GM19463 (cell line): ENCODE measurements at regions not wholly inside any gene's neighbourhood (a gene's known extent, or its start where the extent isn't known, plus 50 kb on each side); places are given as distances from the start of the nearest gene placed in this dataset.

ENCODE experiments used
- ATAC-seq: cut with Tn5 transposase; IDR thresholded peaks from one replicate; pipeline ENCODE4 v1.9.1; 2021; ENCODE audit warnings: mild to moderate bottlenecking, moderate library complexity; ENCODE audit not compliant: unreplicated experiment

DNA sequence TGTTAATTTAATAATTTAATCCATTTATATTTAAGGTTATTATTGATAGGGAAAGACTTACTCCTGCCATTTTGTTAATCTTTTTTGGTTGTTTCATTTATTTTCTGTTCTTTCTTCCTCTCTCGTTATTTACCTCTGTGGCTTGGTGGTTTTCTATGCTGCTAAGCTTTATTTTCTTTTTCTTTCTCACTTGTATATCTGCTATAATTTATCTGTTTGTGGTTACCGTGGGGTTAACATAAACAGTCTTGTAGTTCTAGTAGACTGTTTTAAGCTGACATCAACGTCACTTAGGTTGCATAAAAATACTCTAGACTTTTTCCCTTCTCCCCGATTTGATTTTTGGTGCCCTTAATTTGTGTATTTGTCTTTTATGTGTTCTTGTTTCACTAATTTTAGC, 381.3 kb upstream of the SPTLC3 start:
- no peak for ATAC-seq

DNA sequence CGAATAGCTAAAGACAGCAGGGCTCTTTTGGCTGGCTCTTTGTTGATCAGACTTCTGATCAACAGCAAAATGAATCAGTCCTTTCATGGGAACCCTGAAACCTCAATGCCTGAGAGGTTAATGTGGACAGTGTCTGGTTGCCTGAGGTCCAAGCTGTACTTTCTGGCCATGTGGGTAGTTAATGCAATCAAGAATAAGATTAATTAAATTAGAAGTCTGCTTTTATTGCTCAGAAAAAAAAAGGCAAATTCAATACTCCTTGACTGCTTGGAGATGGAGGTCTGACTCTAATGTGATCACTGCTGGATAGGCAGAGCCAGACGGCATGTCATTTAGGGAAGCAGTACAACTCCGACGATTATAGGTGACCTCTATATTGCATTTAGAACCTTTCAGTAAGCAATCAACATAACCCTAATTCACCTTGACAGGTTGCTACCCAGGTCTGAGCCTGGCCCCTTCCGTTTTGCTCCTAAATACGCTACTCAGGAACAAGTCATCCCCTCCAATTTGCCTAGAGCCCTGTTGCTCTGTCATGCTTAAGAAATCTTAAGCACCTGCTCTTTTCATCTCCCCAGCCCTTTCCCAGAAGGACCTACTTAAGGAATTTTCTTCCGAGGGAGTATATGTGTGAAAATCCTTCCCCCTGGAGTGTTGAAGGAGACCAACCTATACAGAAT, 370.0 kb upstream of the SPTLC3 start:
- no peak for ATAC-seq

DNA sequence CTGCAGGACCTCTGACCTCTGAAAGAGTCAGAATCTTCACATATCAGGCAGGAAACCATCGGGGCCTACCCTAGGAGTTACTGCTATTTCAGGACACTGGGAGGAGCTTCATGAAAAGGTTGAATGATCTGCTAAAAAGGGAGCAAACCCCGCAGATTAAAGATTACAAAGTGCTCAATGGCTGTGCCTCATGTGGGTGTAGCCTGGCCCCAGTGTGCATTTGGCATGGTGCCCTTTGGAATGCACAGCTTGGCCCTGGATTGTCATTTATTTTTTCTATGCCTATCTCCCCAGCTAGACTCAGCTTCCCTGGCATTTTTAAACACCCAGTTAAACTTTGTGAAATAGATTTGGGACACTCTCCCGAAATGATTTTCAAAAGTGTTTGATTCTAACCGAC, 368.5 kb upstream of the SPTLC3 start:
- ATAC-seq, result no peak

GRCh38 chr20:12641619-12642018, 367.2 kb upstream of the SPTLC3 start:
- ATAC-seq, result no peak

- no peak for ATAC-seq
Observed at GRCh38 chr20:12644461-12644860, 364.3 kb upstream of the SPTLC3 start.

- no peak for ATAC-seq
Observed at GRCh38 chr20:12649234-12649633, 359.5 kb upstream of the SPTLC3 start.

GRCh38 chr20:12653642-12654041, 355.1 kb upstream of the SPTLC3 start:
- no peak for ATAC-seq

- ATAC-seq, result no peak
Observed at GRCh38 chr20:12659942-12660341, 348.8 kb upstream of the SPTLC3 start.

DNA sequence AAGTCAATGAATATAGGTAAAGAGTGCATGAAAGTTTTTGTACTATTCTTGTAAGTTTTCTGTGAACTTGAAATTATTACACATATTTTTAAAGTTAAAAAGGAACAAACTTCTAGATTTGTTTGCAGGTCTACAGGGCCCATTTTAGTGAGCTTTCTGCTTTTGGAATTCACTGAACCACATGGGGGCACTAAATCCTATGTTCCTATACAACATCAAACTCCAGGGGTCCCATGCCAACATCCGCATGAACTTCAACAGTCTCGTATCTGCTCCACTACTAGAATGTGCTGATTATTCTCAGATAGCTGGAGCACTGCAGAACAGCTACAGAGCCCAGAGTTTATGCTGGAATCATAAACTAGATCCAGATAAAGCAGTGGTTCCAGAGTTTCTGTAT, 347.9 kb upstream of the SPTLC3 start:
- ATAC-seq, result no peak

DNA sequence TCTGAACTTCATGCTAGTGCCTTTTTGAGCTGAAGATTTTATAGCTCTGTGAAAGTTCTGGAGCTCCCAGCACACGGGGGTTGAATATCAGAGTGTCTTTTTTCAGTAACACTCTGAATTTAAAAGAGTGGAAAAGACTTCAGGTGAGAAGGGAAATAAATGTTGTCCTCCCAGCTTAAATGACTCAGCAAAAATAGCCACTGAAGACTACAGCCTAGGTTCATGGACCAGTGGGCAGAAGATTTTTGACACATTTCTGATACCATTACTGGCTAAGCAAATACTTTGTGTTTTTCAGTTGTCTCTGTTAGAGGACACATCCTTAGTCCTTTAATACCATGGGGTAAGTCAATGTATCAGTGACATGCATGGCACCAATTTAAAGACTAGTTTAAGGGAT, 338.5 kb upstream of the SPTLC3 start:
- ATAC-seq, result no peak

DNA sequence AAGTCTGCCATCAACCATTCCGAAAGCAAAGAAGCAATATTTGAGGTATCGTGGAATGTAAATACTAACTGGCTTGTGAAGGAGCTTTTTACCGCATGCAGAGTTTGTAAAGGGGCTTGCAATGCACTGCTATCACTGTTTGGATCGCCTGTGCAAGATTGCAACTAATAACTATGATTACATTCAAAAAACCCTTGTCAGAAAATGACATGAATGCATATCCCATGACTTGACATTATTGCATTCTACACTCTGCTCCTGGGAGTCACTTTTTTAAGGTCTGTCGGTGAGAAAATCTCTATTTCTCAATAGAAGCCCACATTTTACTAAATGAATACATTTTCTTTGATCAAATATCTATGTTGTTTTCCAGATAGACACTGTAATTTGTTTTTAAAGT, 335.4 kb upstream of the SPTLC3 start:
- no peak for ATAC-seq

DNA sequence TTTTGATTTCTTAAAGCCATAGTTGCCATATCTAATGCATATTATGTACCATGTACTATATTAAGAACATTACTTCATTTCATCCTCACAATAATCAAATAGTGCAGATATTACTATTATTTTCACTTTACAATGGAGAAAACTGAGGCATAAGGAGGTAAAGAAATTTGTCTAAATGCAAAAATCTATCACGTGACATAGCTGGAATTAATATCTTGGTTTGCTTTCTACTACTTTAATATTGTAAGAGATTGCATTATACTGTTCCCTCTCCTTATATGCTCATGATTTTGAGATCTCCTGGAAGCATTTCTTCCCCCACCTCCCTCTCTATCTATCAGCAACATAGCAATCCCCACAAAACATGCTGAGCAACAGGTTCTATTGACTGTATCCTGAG, 330.8 kb upstream of the SPTLC3 start:
- no peak for ATAC-seq

DNA sequence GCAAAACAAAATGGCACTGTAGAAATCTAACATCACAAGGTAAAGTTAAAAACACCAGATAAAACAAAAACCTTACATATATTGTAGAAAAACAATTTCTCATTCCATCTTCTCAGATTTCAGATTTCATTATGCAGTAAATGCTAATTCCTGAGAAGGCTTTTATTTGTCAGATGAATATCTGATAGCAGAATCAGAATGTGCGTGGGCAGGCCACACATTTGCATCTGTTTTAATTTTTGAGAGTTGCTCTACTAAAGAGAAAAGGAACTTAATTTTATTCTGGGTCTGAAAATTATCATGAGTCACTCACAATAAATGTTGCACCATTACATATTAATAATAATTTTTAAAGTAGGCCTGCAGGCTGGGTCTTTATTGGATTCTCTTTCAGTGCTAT, 329.3 kb upstream of the SPTLC3 start:
- no peak for ATAC-seq

- no peak for ATAC-seq
Observed at GRCh38 chr20:12682613-12683012, 326.2 kb upstream of the SPTLC3 start.

DNA sequence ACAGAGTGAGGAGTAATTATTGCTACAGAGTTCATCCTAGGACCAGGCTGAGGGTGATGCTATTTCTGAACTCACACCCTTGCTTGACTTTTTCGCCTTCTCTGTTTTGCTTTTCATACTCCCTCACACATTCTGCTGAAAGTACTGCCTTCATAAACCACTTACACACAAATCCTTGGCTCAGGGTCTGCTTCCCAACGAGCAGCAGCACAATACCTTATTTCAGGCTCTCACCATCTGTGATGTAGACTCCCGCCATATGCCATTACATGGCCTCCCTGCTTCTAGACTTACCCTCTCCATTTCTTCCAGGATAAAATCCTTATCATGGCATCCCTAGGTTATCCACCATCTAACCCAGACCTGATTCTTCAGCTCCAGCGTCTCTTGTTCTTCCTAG, 321.3 kb upstream of the SPTLC3 start:
- ATAC-seq, result no peak

- ATAC-seq, result no peak
Observed at GRCh38 chr20:12695937-12696336, 312.8 kb upstream of the SPTLC3 start.

DNA sequence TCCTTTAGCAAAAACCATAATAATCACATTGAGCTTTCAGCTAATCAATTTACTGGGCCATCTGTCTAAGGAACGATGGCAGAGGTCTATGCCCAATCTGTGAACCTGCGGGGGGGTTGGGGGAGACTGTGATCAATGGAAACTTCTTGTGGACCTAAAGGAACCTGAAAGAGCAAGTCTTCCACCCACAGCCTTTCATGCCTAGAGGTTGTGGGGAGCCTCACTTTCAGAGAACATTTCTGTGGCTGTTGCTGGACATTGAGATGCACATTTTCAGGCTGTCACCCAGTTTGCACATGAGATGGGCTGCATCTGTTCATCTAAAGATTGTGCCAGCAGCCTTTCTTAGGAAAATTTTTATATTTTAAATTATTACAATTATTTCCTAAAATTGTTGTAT, 310.0 kb upstream of the SPTLC3 start:
- ATAC-seq, result no peak

- no peak for ATAC-seq
Observed at GRCh38 chr20:12699374-12700228, 309.2 kb upstream of the SPTLC3 start.

DNA sequence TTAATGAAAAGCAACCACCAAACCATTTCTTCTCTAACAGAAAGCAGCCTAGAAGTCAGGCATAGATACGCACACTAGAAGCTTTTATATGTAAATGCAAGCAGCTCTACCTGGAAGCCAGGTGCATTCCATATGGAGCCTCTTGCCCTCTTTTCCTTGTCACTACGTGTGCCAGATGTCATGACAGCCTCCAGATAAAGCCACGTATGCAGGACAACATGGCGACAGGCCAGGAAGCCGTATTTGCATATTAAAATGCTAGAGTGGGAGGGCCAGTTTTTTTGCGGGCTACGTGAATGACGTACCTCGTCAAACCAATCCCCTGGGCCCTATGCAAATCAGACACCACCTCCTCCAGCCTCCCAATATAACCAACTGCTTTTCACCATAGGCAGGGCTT, 308.1 kb upstream of the SPTLC3 start:
- ATAC-seq, result no peak

DNA sequence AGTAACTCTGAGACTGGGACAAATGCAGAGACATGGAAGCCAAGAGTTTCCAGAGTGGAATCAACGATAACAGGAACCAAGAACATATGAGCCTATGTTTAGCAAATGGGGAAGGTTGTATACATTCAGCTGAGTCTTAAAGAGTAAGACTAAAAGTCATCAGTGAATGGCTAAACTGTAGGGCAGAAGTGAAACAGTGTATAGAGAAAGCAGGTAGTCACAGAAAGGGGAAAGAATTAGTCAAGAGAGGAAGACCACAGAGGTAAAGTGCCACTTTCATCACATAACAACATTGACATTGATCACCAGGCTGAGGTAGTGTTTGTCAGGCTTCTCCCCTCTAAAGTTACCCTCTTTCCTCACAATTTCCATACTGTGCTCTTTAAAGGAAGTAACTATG, 306.5 kb upstream of the SPTLC3 start:
- ATAC-seq, result no peak

GRCh38 chr20:12715371-12715770, 293.4 kb upstream of the SPTLC3 start:
- no peak for ATAC-seq

- ATAC-seq, result no peak
Observed at GRCh38 chr20:12715991-12716680, 292.6 kb upstream of the SPTLC3 start.
